ACC112 (cell line): ENCODE measurements at regions not wholly inside any gene's neighbourhood (a gene's known extent, or its start where the extent isn't known, plus 50 kb on each side); places are given as distances from the start of the nearest gene placed in this dataset.

Experiments
- H2AFZ ChIP-seq: fragments of 200-600 bp; sonication (generic); one replicate; pipeline ENCODE4 v1.6.0; 2017; ENCODE audit warnings: antibody characterized with exemption, low read length; ENCODE audit not compliant: unreplicated experiment
- H3K27ac ChIP-seq: fragments of 200-600 bp; sonication (generic); 2 replicates; pipeline ENCODE4 v1.5.1; 2014; ENCODE audit warnings: low read depth, mild to moderate bottlenecking, antibody characterized with exemption, low read length, moderate library complexity
- H3K27me3 ChIP-seq: fragments of 200-600 bp; sonication (generic); 2 replicates; pipeline ENCODE4 v1.6.1; 2014; ENCODE audit warnings: mild to moderate bottlenecking, antibody characterized with exemption, low read length, moderate library complexity, mixed read lengths; ENCODE audit not compliant: insufficient read depth
- H3K36me3 ChIP-seq: fragments of 200-600 bp; sonication (generic); 2 replicates; pipeline ENCODE4 v1.6.1; 2016; ENCODE audit warnings: mild to moderate bottlenecking, antibody characterized with exemption, low read length, moderate library complexity, mixed read lengths; ENCODE audit not compliant: insufficient read depth
- H3K4me1 ChIP-seq: fragments of 200-600 bp; sonication (generic); one replicate; pipeline ENCODE4 v1.6.1; 2016; ENCODE audit warnings: low read length, mixed read lengths; ENCODE audit not compliant: insufficient read depth, unreplicated experiment, control insufficient read depth
- H3K4me3 ChIP-seq: fragments of 200-600 bp; sonication (generic); 2 replicates; pipeline ENCODE4 v1.5.1; 2014; ENCODE audit warnings: mild to moderate bottlenecking, low read depth, low read length
- H3K79me2 ChIP-seq: fragments of 200-600 bp; sonication (generic); one replicate; pipeline ENCODE4 v1.6.0; 2016; ENCODE audit warnings: low read length; ENCODE audit not compliant: control insufficient read depth, unreplicated experiment, insufficient read depth

DNA sequence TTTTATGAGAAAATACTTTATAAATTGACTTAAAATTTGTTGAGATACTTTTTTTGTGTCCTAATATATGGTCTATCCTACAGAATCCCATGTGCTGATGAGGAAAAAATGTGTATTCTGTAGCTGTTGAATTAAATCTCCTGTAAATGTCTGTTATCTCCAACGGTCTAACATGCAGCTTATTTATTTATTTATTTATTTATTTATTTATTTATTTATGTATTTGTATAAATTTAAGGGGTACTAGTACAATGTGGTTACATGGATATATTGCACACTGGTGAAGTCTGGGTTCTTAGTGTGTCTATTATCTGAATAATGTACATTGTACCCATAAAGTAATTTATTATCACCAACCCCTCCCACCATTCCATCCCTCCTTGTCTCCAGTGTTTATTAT lies 315.5 kb downstream of the TENT5A start:
- Histone ChIP-seq H3K4me3 (no peak overlapping the region), H3K36me3 (no peaks in the 10 kb centered on the region), H2AFZ (no peak overlapping the region), H3K27me3 (no peaks in the 10 kb centered on the region), H3K27ac (no peak overlapping the region), H3K79me2 (no peaks in the 10 kb centered on the region), H3K4me1 (no peaks in the 10 kb centered on the region)

DNA sequence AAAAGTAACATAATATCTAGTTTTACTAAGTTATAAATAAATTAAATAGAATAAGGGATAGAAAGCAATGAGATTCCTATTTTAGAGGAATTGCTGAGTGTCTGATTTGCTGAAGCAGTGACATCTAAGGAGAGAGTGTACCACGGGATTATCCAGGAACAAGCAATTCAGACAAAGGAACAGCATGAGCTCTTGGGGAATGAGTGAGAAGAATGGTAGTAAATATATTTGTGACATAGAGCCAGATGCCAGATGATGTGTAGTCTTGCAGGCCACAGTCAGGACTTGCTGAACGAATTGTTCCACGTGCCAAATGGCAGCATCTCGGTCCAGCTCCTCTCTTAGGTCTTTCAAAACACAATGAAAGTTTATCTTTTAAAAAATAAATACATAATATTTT lies 339.2 kb downstream of the TENT5A start:
- Histone ChIP-seq H2AFZ (no peak overlapping the region), H3K79me2 (no peaks in the 10 kb centered on the region), H3K4me3 (no peak overlapping the region), H3K27me3 (no peaks in the 10 kb centered on the region), H3K36me3 (no peaks in the 10 kb centered on the region), H3K4me1 (no peaks in the 10 kb centered on the region), H3K27ac (no peak overlapping the region)

DNA sequence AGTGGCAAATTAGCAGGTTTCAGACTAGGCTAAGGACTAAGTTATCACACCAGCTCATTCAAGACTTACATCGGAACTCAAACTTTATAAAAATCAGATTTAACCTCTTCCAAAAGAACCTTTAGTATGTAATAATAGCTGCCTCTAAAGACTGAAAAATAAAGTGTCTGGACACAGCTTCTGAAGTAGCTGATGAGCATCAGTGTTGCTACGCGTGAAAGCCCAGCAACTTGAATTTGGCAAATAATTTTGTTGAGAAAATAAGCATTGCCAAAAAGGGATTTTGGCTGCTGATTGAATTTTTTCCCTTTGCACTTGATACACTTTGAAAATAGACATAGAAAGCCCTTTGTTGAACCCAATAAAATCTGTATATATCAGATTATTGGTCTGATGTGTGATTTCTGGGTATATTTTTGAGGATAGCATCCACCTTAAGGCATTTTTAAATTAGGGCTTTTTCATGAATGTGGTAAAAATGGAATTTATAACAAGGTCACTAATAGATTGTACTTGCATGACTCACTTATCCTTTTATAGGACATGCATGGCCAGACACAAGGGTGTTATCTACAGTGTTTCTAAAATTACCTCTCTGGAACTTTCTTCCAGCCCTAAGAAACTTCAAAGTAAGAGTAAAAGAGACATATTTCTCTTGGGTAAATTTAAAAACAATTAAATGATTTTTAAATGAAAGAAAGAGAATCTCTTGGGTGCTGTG lies 350.4 kb downstream of the TENT5A start:
- Histone ChIP-seq H2AFZ (no peak overlapping the region), H3K27ac (no peak overlapping the region), H3K27me3 (no peaks in the 10 kb centered on the region), H3K4me3 (no peak overlapping the region), H3K4me1 (peaks cover 5% of the 10 kb centered on the region), H3K36me3 (no peaks in the 10 kb centered on the region), H3K79me2 (no peaks in the 10 kb centered on the region)

DNA sequence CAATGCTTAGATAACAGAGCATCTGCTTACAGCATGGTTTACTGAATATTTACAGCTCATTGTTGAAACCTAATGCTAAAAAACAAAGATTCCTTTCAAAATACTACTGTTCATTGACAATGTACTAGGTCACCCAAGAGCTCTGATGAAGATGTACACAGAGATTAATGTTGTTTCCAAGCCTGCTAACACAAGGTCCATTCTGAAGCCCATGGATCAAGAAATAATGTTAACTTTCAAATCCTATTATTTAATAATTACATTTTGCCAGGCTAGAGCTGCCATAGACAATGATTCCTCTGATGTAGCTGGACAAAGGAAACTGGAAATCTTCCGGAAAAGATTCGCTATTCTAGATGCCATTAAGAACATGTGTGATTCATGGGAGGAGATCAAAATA lies 355.6 kb downstream of the TENT5A start:
- Histone ChIP-seq H3K27me3 (no peaks in the 10 kb centered on the region), H3K79me2 (no peaks in the 10 kb centered on the region), H3K36me3 (no peaks in the 10 kb centered on the region), H3K27ac (no peak overlapping the region), H3K4me1 (peaks cover 2% of the 10 kb centered on the region), H2AFZ (no peak overlapping the region), H3K4me3 (no peak overlapping the region)

DNA sequence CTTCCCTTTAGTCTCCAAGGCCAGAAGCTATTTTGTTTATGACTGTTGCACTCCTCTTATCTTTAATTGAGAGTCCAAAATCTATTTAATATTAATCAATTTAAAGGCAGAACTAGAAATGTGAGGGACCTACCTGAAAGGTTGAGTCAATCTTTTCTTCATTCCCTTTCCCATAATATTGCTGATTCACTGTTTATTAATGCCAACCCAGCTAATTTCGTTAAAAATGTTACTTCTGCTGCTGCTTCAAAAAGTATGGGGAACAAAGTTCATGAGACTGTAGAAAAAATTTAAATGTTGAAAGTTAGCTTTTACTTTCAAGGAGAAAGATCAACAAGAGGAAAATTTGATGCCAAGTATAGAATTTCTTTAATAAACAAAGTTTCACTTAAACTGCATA lies 365.3 kb downstream of the TENT5A start:
- H3K4me1 ChIP-seq: no peaks in the 10 kb centered on the region
- H3K27ac ChIP-seq: no peak overlapping the region
- H3K27me3 ChIP-seq: no peaks in the 10 kb centered on the region
- H3K79me2 ChIP-seq: no peaks in the 10 kb centered on the region
- H3K36me3 ChIP-seq: no peaks in the 10 kb centered on the region
- H2AFZ ChIP-seq: no peak overlapping the region
- H3K4me3 ChIP-seq: no peak overlapping the region

DNA sequence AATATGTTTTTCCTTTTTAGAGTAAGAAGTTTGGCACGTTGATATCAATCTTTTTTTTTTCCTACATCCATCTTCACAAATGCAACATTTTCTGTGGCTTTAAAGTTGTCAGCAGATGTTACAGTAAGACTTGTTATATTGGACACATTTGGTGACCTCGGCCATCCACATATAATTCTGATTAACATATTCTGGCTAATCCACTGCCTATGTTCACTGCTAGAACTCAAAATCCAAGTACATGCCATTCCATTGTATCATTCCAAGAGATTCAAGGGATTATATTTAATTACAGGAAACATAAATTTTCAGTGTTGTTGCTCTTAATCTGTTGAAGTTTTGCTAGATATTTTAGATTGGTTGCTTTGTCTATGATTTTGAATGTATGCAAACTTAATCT lies 367.6 kb downstream of the TENT5A start:
- no peak overlapping the region for H3K27ac ChIP-seq
- H3K36me3 ChIP-seq: no peaks in the 10 kb centered on the region
- H3K4me1 ChIP-seq: no peaks in the 10 kb centered on the region
- H2AFZ ChIP-seq: no peak overlapping the region
- no peak overlapping the region for H3K4me3 ChIP-seq
- H3K27me3 ChIP-seq: no peaks in the 10 kb centered on the region
- H3K79me2 ChIP-seq: no peaks in the 10 kb centered on the region

DNA sequence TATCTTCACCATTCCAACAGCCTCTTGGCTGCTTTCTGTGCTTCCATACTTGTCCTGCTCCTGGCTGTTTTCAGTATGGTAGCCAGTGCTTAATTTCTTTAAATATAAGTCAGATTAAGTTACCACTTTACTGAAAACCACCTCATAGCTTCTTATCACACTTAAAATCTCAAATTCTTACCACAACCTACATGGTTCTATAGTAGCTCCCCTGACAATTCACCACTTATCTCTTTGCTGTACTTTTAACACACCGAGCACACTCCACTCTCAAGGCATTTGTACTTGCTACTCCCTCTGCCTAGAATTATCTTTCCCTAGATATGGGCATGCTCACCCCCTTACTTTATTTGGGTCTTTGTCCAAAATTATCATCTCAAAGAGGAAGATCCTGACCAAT lies 369.0 kb downstream of the TENT5A start:
- H2AFZ ChIP-seq: no peak overlapping the region
- no peaks in the 10 kb centered on the region for H3K36me3 ChIP-seq
- no peaks in the 10 kb centered on the region for H3K27me3 ChIP-seq
- no peaks in the 10 kb centered on the region for H3K4me1 ChIP-seq
- no peak overlapping the region for H3K27ac ChIP-seq
- H3K4me3 ChIP-seq: no peak overlapping the region
- no peaks in the 10 kb centered on the region for H3K79me2 ChIP-seq

DNA sequence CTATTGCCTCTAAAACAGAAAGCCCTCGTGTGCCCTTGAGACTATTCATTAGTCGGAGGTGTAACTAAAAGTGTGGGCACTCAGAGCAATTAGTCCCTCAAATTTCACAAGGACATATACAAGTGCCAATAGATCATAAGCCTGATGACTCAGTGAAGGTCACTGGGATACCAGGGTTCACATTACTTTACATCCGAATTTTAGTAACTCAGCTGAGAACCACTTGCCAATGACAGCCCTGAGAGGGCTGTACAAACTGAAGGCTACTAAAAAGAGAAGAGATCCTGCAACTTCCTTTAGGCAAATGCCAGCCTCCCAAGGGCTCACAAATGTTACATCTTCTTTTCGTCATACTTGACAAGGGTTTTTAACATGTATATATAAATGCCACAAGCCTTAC lies 369.6 kb downstream of the TENT5A start:
- Histone ChIP-seq H3K27ac (no peak overlapping the region), H2AFZ (no peak overlapping the region), H3K79me2 (no peaks in the 10 kb centered on the region), H3K36me3 (no peaks in the 10 kb centered on the region), H3K4me1 (no peaks in the 10 kb centered on the region), H3K27me3 (no peaks in the 10 kb centered on the region), H3K4me3 (no peak overlapping the region)

DNA sequence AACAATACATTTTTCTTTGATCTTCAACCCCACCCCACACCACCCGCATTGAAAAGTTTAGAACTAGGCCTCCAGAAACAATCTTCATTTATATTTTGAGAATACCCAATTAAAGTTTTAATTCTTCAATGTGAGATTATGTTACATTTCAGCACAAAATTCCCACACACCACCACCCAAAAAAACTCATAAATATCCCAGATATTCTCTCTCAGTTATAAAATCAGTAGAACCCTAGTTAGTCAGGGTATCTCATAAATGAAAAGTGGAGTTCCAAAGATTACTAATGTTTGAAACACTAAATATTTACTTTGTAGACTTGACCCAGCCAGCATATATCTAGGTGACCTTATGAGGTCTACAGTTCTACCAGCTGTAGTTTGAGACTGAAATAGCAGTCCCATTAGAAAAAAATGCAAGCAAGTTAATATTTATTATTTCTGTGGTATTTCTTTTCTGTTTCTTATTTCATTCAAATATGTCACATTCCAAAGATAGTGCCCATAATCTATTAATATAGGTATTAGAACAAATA lies 371.0 kb downstream of the TENT5A start:
- Histone ChIP-seq H3K27ac (no peak overlapping the region), H3K4me3 (no peak overlapping the region), H3K79me2 (no peaks in the 10 kb centered on the region), H3K4me1 (no peaks in the 10 kb centered on the region), H3K36me3 (no peaks in the 10 kb centered on the region), H3K27me3 (no peaks in the 10 kb centered on the region), H2AFZ (no peak overlapping the region)

DNA sequence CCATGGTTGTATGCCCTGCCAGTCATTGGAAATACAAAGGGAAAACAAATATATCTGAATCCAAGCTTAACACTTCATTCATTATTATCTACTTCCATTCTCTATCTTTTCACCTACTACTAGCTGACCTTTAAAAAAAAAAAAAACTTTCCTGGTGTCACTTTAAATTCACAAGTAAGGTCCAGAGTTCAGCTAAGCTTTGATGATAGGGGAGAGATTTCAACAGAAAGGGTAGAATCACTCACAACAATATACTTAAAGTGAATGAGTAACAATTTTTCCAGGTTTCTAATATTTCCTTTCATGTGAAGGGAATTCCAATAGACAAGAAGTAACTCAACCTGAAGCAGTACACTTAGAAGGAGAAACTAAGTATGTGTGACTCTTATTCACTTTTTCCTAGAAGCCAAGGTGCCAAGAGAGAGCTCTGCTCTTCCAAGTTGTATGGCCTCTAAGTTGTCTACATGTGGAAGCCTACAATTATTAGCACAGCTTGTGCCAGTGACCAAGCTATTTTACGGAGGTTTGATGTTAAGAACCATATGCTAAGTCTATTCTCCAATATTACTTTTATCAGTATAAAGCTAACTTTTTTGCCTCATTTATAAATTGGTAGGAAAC lies 371.7 kb downstream of the TENT5A start:
- Histone ChIP-seq H3K27ac (no peak overlapping the region), H3K79me2 (no peaks in the 10 kb centered on the region), H3K4me1 (no peaks in the 10 kb centered on the region), H3K36me3 (no peaks in the 10 kb centered on the region), H2AFZ (no peak overlapping the region), H3K27me3 (no peaks in the 10 kb centered on the region), H3K4me3 (no peak overlapping the region)

DNA sequence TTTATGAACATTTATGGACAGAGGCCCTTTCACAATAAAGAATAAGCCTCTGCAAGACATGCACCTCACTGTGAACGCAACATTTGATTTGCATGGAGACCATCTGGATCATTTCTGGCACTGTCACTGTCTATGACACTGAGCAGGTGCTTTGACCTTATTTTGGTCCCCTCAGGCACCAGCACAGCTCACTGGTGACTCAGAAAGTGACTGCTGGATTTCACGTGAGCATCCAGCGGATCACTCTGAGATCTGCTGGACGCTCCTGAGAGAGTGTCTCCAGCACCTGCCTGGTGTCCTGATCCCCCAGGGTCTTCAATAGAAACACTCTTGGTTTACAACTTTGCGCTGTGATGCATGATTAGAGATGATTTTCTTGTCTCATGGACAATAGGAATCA lies 375.7 kb downstream of the TENT5A start:
- H3K4me1 ChIP-seq: no peaks in the 10 kb centered on the region
- H3K4me3 ChIP-seq: no peak overlapping the region
- no peak overlapping the region for H3K27ac ChIP-seq
- no peaks in the 10 kb centered on the region for H3K36me3 ChIP-seq
- H2AFZ ChIP-seq: no peak overlapping the region
- no peaks in the 10 kb centered on the region for H3K79me2 ChIP-seq
- H3K27me3 ChIP-seq: no peaks in the 10 kb centered on the region
